ENCODE measurements at regions not wholly inside any gene's neighbourhood (a gene's known extent, or its start where the extent isn't known, plus 50 kb on each side); places are given as distances from the start of the nearest gene placed in this dataset.

DNA sequence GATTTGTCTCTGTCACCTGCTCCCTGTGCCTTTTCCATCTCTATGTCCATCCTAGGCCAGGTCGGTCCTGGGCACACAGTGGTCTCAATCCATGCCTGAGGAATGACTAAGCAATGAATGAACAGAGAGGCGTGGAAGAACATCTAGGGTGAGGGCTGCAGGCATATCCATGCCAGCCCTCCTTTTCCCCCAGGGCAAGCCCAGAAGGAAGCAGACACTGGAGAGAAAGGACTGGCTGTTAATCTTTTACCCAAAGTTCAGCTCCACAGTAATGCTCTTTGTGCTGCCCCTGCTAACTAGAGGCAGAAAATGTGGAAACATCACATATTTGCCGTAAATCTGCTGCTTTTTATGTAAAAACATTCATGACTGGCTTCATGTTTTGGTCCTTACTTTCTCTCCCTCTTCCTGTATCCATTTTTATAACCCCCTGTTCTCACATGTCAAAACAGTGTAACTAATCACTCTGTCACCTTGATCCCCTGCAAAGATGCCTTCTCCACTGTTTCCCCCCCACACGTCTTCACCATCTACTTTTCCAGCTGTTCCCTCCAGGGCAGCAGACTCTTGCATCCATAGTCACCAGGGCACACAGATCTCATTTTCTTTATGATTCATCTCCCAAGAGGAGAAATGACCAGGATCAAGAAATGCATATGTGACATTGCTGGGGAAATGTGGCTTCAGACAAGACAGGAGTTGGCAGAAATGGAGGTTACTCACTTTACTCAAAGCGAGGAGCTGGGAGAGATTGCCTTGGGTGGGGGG is 166.4 kb upstream of the PROX1 start:
- Mint-ChIP-seq H3K9me3 (peaks cover 14% of the 10 kb centered on the region), H3K4me3 (no peak overlapping the region), H3K36me3 (ENCODE audit: low read depth) (no peaks in the 10 kb centered on the region), H3K27ac (no peak overlapping the region), H3K27me3 (ENCODE audit: insufficient read depth) (peaks cover 2% of the 10 kb centered on the region; the same call in 1 of the 2 replicates), H3K4me1 (ENCODE audit: low read depth) (no peaks in the 10 kb centered on the region)
- no peak for TF ChIP-seq CTCF (IDR thresholded peaks at IDR 0.05)
- no peak for DNase-seq

DNA sequence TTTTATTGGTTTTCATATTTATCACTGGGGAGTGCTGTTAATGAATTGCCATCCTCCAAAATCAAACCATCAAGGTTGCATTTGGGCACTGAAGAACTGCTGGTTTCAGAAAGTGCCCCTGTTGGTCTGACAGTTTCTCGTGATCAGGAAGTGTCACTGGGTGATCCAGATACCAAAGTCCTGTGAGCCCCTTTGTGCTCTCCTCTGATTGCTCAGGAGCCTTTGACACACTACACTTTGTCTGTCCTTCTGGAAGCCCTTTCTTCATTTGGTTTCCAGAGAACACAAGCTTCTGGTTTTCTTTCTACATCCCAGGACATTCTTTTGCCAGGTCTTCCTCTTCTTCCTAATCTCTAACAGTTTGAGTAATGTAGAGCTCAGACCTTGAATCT is 165.8 kb upstream of the PROX1 start:
- no peaks in the 10 kb centered on the region for H3K36me3 Mint-ChIP-seq (ENCODE audit: low read depth)
- TF ChIP-seq CTCF (IDR thresholded peaks at IDR 0.05): no peak

GRCh38 chr1:213826891-213827290 is 160.9 kb upstream of the PROX1 start:
- Mint-ChIP-seq H3K27me3 (ENCODE audit: insufficient read depth) (peaks cover 2% of the 10 kb centered on the region; the same call in 1 of the 2 replicates), H3K4me3 (no peak overlapping the region), H3K4me1 (ENCODE audit: low read depth) (no peaks in the 10 kb centered on the region), H3K9me3 (peaks cover 16% of the 10 kb centered on the region), H3K27ac (no peak overlapping the region), H3K36me3 (ENCODE audit: low read depth) (no peaks in the 10 kb centered on the region)
- no peak for TF ChIP-seq CTCF (IDR thresholded peaks at IDR 0.05)
- DNase-seq: no peak

More for the DNA sequence above, 165.8 kb upstream of the PROX1 start:
- peaks cover 9% of the 10 kb centered on the region; the same call in 1 of the 2 replicates for H3K9me3 Mint-ChIP-seq
- no peak for DNase-seq
- H3K4me1 Mint-ChIP-seq (ENCODE audit: low read depth): no peaks in the 10 kb centered on the region
- no peak overlapping the region for H3K4me3 Mint-ChIP-seq
- H3K27me3 Mint-ChIP-seq (ENCODE audit: insufficient read depth): peaks cover 3% of the 10 kb centered on the region; the same call in 1 of the 2 replicates
- no peak overlapping the region for H3K27ac Mint-ChIP-seq

- DNase-seq: no peak
- Mint-ChIP-seq H3K4me1 (ENCODE audit: low read depth) (no peaks in the 10 kb centered on the region), H3K9me3 (peaks cover 27% of the 10 kb centered on the region), H3K36me3 (ENCODE audit: low read depth) (no peaks in the 10 kb centered on the region), H3K4me3 (no peak overlapping the region), H3K27ac (no peak overlapping the region), H3K27me3 (ENCODE audit: insufficient read depth) (peaks cover 4% of the 10 kb centered on the region; the same call in 1 of the 2 replicates)
- TF ChIP-seq CTCF (IDR thresholded peaks at IDR 0.05): no peak
Measured at GRCh38 chr1:213828867-213829266, 158.9 kb upstream of the PROX1 start.

DNA sequence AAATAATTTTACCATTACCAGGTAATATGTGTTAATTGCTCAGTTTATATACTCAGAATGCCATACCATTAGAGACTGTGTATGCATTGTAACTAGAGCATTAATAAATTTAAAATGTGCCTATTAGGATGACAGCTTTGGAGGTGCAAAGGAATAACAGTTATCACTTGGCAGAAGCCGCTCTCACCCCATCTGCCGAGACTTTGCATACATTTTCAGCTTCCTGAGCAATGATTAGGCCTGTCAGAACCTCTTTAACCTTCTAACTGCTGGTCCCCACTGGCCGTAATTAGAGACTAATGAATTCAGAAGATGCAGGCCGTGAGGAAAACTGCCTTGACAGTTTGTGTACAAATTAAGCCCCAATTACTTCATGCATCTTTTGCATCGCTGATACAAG is 158.0 kb upstream of the PROX1 start:
- Mint-ChIP-seq H3K27me3 (ENCODE audit: insufficient read depth) (peaks cover 4% of the 10 kb centered on the region; the same call in 1 of the 2 replicates), H3K9me3 (peaks cover 28% of the 10 kb centered on the region), H3K4me1 (ENCODE audit: low read depth) (no peaks in the 10 kb centered on the region), H3K4me3 (no peak overlapping the region), H3K36me3 (ENCODE audit: low read depth) (no peaks in the 10 kb centered on the region), H3K27ac (no peak overlapping the region)
- no peak for DNase-seq
- TF ChIP-seq CTCF (IDR thresholded peaks at IDR 0.05): no peak

All from HFFc6 (cell line).